GM18867 (cell line): ENCODE measurements at regions not wholly inside any gene's neighbourhood (a gene's known extent, or its start where the extent isn't known, plus 50 kb on each side); places are given as distances from the start of the nearest gene placed in this dataset.
"Not testable (repeated sequence)": the region's sequence is repeated elsewhere in the genome, so short reads cannot be mapped to it uniquely, and the experiment has no call there.

ENCODE experiments used
- ATAC-seq: cut with Tn5 transposase; IDR thresholded peaks from one replicate; pipeline ENCODE4 v1.9.1; 2021; ENCODE audit warnings: mild to moderate bottlenecking, moderate library complexity; ENCODE audit not compliant: unreplicated experiment

GRCh38 chr4:160375772-160376452 lies 1273.0 kb downstream of the RAPGEF2 start:
- no peak for ATAC-seq

GRCh38 chr4:160386846-160387245 lies 1284.0 kb downstream of the RAPGEF2 start:
- no peak for ATAC-seq

GRCh38 chr4:160399826-160400225 lies 1296.9 kb downstream of the RAPGEF2 start:
- no peak for ATAC-seq

- no peak for ATAC-seq
These were observed 1300.2 kb downstream of the RAPGEF2 start for GRCh38 chr4:160403081-160403480.

GRCh38 chr4:160406263-160406825 lies 1303.5 kb downstream of the RAPGEF2 start:
- ATAC-seq: no peak

- ATAC-seq: no peak
These were observed 1311.6 kb downstream of the RAPGEF2 start for GRCh38 chr4:160414496-160414895.

GRCh38 chr4:160423879-160424451 lies 1321.1 kb downstream of the RAPGEF2 start:
- peak; percentile 78 for ATAC-seq

- no peak for ATAC-seq
These were observed 1323.4 kb downstream of the RAPGEF2 start for GRCh38 chr4:160426233-160426632.

- ATAC-seq: no peak
These were observed 1348.0 kb downstream of the RAPGEF2 start for GRCh38 chr4:160450876-160451275.

GRCh38 chr4:160481696-160482690 lies 1379.1 kb downstream of the RAPGEF2 start:
- ATAC-seq: not testable (repeated sequence)

- no peak for ATAC-seq
These were observed 1382.3 kb downstream of the RAPGEF2 start for GRCh38 chr4:160485071-160485687.

GRCh38 chr4:160492181-160492580 lies 1389.3 kb downstream of the RAPGEF2 start:
- no peak for ATAC-seq

GRCh38 chr4:160493206-160493605 lies 1390.3 kb downstream of the RAPGEF2 start:
- no peak for ATAC-seq

GRCh38 chr4:160495356-160495755 lies 1392.5 kb downstream of the RAPGEF2 start:
- no peak for ATAC-seq

- no peak for ATAC-seq
These were observed 1395.3 kb downstream of the RAPGEF2 start for GRCh38 chr4:160498211-160498610.

- no peak for ATAC-seq
These were observed 1402.8 kb downstream of the RAPGEF2 start for GRCh38 chr4:160505724-160506123.

GRCh38 chr4:160510928-160511327 lies 1408.0 kb downstream of the RAPGEF2 start:
- no peak for ATAC-seq

- no peak for ATAC-seq
These were observed 1411.2 kb downstream of the RAPGEF2 start for GRCh38 chr4:160514126-160514525.

GRCh38 chr4:160523231-160523630 lies 1420.4 kb downstream of the RAPGEF2 start:
- no peak for ATAC-seq

- no peak for ATAC-seq
These were observed 1434.8 kb downstream of the RAPGEF2 start for GRCh38 chr4:160537681-160538080.

GRCh38 chr4:160546201-160546600 lies 1443.3 kb downstream of the RAPGEF2 start:
- ATAC-seq: no peak
